ENCODE measurements at regions not wholly inside any gene's neighbourhood (a gene's known extent, or its start where the extent isn't known, plus 50 kb on each side); places are given as distances from the start of the nearest gene placed in this dataset.
"Not testable (repeated sequence)": the region's sequence is repeated elsewhere in the genome, so short reads cannot be mapped to it uniquely, and the experiment has no call there.

- DNase-seq: peak in 1 of 2 experiments; percentile 12
Measured at GRCh38 chr12:59079002-59079401, 158.7 kb upstream of the LRIG3 start.

GRCh38 chr12:59077575-59078426 lies 157.5 kb upstream of the LRIG3 start:
- no peak for DNase-seq

GRCh38 chr12:59077153-59077552 lies 156.8 kb upstream of the LRIG3 start:
- DNase-seq: no peak

GRCh38 chr12:59076622-59077021 lies 156.3 kb upstream of the LRIG3 start:
- DNase-seq: no peak

- no peak for DNase-seq
Measured at GRCh38 chr12:59075968-59076490, 155.7 kb upstream of the LRIG3 start.

- DNase-seq: no peak
Measured at GRCh38 chr12:59075141-59075540, 154.8 kb upstream of the LRIG3 start.

- no peak for DNase-seq
Measured at GRCh38 chr12:59070322-59070933, 150.1 kb upstream of the LRIG3 start.

GRCh38 chr12:59069516-59069915 lies 149.2 kb upstream of the LRIG3 start:
- DNase-seq: no peak

- no peak for DNase-seq
Measured at GRCh38 chr12:59068436-59068835, 148.1 kb upstream of the LRIG3 start.

GRCh38 chr12:59067083-59067482 lies 146.8 kb upstream of the LRIG3 start:
- no peak for DNase-seq

- no peak for DNase-seq
Measured at GRCh38 chr12:59066445-59066844, 146.1 kb upstream of the LRIG3 start.

- DNase-seq: no peak
Measured at GRCh38 chr12:59059088-59059935, 139.0 kb upstream of the LRIG3 start.

GRCh38 chr12:59056966-59057365 lies 136.7 kb upstream of the LRIG3 start:
- DNase-seq: no peak

GRCh38 chr12:59055204-59055860 lies 135.0 kb upstream of the LRIG3 start:
- DNase-seq: no peak

- DNase-seq: not testable (repeated sequence)
Measured at GRCh38 chr12:59053266-59053899, 133.1 kb upstream of the LRIG3 start.

GRCh38 chr12:59046763-59047534 lies 126.6 kb upstream of the LRIG3 start:
- no peak for DNase-seq

GRCh38 chr12:59044791-59045190 lies 124.5 kb upstream of the LRIG3 start:
- no peak for DNase-seq

- DNase-seq: no peak
Measured at GRCh38 chr12:59041241-59042121, 121.2 kb upstream of the LRIG3 start.

- DNase-seq: no peak
Measured at GRCh38 chr12:59040656-59041055, 120.4 kb upstream of the LRIG3 start.

- no peak for DNase-seq
Measured at GRCh38 chr12:59040043-59040442, 119.7 kb upstream of the LRIG3 start.

Measured in AML-193 (cell line).